GM12873 (cell line): ENCODE measurements at regions not wholly inside any gene's neighbourhood (a gene's known extent, or its start where the extent isn't known, plus 50 kb on each side); places are given as distances from the start of the nearest gene placed in this dataset.

Experiments used
- TF ChIP-seq, protein P1 (sequence below): IDR thresholded peaks from 2 replicates; pipeline ENCODE4 v1.5.1; 2012; ENCODE audit warnings: low read depth, mild to moderate bottlenecking, moderate library complexity, low read length, control low read depth; ENCODE audit not compliant: insufficient read depth; ENCODE audit errors: missing control alignments

- TF ChIP-seq, protein P1, sequence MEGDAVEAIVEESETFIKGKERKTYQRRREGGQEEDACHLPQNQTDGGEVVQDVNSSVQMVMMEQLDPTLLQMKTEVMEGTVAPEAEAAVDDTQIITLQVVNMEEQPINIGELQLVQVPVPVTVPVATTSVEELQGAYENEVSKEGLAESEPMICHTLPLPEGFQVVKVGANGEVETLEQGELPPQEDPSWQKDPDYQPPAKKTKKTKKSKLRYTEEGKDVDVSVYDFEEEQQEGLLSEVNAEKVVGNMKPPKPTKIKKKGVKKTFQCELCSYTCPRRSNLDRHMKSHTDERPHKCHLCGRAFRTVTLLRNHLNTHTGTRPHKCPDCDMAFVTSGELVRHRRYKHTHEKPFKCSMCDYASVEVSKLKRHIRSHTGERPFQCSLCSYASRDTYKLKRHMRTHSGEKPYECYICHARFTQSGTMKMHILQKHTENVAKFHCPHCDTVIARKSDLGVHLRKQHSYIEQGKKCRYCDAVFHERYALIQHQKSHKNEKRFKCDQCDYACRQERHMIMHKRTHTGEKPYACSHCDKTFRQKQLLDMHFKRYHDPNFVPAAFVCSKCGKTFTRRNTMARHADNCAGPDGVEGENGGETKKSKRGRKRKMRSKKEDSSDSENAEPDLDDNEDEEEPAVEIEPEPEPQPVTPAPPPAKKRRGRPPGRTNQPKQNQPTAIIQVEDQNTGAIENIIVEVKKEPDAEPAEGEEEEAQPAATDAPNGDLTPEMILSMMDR: no peak
These were observed 210.1 kb downstream of the ZNF608 start for GRCh38 chr5:124536333-124536732.

GRCh38 chr5:124530916-124531315 is 215.5 kb downstream of the ZNF608 start:
- TF ChIP-seq, protein P1: no peak

DNA sequence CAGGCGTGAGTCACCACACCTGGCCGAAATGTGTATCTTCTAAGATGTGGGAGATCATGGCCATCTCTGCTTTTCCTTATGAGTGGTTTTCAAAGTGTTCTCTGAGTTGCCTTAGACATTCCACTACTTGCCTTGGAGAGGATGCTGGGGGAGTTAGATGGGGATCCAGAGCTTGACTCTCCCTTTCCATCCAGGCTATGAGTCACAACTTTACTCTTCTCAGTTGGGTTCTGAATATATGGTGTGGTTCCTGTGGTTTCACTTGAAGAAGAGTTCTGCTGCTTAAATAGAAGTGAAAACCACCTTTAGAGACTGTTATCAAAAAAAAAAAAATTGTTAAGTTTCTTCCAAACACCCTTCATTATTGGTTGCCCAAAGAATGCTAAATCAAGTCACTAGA is 217.6 kb downstream of the ZNF608 start:
- TF ChIP-seq, protein P1: no peak

DNA sequence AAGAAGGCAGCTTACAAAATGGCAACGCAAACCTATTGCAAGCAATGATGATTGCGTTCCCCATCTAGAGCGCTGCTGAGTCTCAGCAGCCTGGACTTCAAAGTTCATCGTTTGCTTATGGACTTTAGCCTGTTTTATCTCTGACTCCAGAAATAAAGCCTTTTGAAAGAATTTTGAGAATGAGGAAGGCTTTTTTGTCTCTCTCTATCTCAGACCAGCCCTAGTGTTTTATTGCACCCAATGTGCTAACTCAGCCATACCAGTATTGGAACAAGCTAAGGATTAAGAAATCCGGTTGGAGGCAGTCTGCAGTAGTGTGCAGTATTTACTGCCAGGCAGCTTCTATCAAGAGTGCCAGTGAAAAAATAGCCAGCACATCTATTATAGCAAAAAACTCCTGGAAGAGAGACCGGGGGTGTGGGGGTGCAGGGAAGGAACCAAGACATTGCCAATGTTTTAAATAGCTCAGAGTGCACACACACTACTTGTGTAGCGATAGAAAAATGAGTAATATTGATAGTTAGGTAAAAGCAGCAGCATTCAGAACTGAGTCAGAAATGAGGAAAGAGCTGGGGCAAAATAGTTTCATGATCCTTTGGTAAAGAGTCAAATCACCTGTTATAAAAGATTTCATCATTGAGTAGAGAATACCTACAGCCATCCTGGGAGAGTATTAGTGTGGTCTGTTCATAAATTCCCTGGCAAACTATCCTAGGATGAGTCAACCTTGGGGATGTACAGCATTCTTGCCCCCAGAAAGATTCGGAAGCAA is 219.0 kb downstream of the ZNF608 start:
- TF ChIP-seq, protein P1: no peak

DNA sequence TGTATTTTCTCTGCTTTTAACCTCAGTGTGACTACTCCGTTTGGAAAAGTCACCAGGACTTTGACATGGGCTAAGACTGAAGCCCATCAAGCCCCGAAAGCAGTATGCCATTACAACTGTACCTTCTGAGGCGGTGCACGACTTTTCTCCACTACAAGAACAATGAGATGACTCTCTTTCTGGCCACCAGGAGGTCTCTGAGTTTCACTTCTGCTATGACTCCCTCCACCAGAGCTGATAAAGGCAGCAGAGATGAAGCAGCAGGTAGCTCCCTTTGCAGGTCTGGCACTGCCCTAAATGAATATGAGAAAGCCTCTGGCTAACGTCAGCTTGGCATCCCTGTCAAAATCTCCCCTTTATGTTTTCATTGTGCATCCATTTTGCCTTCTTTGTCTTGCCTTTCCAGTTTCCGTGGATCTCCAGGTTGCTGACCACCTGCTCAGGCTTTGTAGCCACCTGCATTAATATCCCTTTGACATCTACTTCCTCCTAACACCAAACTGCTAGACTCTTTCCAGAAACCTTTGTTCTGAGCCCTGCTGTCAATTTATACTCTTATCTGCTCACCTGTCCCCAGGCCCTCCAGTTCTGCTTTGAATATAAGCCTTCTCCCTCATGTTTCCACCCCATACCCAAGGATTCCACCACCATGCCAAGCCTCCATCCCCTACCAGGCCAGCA is 221.7 kb downstream of the ZNF608 start:
- TF ChIP-seq, protein P1: peak; percentile 65

- TF ChIP-seq, protein P1: no peak
These were observed 222.5 kb downstream of the ZNF608 start for GRCh38 chr5:124523897-124524296.

GRCh38 chr5:124522992-124523391 is 223.4 kb downstream of the ZNF608 start:
- TF ChIP-seq, protein P1: no peak
